GM18519 (cell line): ENCODE measurements at regions not wholly inside any gene's neighbourhood (a gene's known extent, or its start where the extent isn't known, plus 50 kb on each side); places are given as distances from the start of the nearest gene placed in this dataset.

Experiments used
- ATAC-seq: cut with Tn5 transposase; IDR thresholded peaks from one replicate; pipeline ENCODE4 v1.9.1; 2021; ENCODE audit warnings: mild to moderate bottlenecking, moderate library complexity; ENCODE audit not compliant: unreplicated experiment, low FRiP score

- ATAC-seq, result no peak
Measured at GRCh38 chr6:78565997-78566396, 301.4 kb upstream of the IRAK1BP1 start.

GRCh38 chr6:78570044-78570443, 297.3 kb upstream of the IRAK1BP1 start:
- ATAC-seq, result no peak

DNA sequence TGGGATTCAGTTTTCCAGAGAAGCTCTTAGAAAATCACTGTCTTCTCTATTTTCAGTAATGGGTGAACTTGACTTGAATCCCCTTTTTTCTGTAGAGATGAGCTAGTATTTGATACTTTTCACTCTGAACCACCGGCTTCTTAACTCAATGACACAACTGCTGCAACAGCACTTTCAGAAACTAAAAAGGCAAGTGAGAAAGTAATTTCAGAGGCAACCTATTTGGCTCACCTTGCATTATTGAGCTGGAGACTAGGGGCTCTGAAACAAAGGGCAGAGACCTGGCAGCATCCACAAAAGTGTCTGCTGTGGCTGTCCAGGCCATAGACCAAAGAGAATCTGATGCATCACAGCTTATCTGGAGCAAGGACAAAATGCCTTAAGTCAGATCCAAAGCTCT, 289.8 kb upstream of the IRAK1BP1 start:
- no peak for ATAC-seq

DNA sequence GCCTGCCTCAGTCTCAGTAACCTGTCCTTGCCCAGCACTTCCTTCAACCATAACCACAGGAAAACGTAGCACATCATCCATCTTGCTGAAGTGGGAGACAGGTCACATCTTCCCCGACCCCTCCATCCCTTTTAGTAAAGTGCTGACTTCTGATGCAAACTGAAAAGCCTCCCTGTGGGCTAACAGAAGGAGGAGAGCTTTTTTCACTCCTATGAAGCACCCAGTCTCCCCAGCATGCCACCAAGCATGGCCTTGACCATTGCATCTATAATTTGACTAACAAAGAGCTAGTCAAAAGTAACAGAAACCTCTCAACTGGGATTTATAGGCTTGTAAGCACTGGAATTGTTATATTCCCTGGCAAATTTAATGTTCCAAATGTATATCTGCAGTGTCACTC, 288.9 kb upstream of the IRAK1BP1 start:
- ATAC-seq, result no peak

- ATAC-seq, result no peak
Measured at GRCh38 chr6:78580923-78581322, 286.4 kb upstream of the IRAK1BP1 start.

DNA sequence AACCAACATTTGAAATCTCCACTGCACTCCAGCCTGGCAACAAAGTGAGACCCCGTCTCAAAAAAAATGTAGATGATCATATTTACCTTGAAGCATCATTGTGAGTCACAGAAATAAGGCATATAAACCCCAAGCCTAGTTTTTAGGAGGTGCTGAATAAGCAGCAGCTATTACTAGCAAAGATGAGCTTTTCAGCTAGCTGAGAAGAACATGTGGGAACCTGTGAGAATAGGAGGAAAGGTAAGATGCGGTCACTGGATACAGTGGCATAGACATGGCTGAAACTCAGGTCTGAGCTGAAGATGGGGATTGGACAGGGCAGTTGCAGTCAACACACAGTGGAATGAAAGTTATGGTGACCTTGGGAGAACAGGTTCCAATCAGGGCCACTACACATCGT, 284.3 kb upstream of the IRAK1BP1 start:
- ATAC-seq, result no peak

DNA sequence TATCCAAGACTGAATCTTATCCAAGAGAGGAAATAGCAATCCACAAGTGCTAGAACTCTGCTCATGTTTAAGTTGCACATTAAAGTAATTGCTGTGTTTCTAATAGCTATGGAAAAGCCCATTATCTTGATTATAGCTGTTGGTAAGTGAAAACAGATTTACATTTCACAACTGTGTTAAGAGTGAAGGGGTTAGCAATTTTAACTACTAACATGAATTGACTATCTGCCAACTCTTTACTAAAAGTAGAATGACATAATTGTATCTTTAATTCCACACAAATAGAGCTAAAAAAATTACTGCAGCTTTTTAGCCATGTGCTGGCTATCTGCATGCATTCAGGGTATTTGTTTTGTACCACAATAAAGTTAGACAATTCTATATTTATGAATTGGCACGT, 277.9 kb upstream of the IRAK1BP1 start:
- no peak for ATAC-seq

DNA sequence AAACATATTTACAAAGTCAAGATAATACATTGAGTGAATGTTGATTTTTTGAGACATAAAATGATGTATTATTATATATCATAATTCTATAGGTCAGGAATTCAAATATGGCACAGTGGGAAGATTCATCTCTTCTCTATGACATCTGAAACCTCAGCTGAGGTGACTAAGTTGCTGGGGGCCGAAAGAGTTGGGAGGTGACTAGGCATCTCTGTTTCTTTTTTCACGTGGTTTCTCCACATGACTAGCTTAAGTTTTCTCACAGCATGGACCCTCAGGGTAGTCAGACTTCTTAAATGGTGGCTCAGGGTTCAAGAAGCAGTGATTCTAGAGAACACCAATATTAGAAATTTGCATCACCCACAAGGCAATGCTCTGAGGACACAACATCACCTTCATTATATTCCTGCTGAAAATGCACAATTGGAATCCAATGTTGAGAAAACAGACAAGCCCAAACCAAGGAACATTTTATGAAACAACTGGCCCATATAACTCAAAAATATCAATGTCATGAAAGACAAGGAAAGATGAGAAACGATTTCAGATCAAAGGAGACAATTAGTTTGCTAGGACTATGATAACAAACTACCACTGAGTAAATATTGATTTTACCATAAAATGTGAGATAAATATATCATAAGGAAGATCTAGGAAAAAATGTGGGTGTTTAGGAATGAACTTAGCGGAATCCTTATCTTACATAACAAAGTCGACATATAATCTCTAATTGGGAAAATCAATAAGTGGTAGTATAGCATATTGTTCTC, 273.3 kb upstream of the IRAK1BP1 start:
- ATAC-seq, result no peak

- ATAC-seq, result no peak
Measured at GRCh38 chr6:78594668-78595066, 272.7 kb upstream of the IRAK1BP1 start.

DNA sequence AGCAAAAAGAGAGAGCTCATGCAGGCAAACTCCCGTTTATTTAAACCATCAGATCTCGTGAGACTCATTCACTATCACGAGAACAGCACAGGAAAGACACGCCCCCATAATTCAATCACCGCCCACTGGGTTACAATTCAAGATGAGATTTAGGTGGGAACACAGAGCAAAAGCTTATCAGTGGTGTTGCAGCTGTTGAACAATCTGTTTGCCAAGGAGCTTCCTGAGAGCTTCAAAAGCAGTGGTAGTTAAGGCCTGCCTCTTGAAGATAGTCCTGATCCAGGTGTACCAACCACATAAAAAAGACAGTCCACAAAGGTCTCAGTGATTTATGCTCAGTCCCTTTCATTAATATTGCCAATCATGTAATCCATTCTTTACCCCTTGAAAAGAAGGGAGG, 269.4 kb upstream of the IRAK1BP1 start:
- ATAC-seq, result no peak

DNA sequence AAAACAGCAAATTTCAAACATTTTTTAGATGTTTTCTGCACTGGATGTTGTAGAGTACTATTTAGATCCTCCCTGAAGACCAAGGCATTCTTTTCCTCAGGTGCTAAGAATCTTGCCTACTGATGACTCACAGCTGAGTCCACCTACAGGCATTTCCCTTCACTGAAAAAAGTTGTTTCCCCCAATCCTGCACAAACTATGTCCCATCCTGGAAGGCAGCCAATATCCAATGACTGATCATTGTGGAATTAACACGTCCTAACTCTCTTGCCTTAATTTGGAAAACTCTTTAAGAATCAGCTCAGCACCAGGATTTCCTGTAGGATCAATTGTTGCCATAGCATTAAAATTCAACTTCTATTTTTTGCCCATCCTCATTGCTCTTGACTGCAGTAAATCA, 268.4 kb upstream of the IRAK1BP1 start:
- no peak for ATAC-seq

DNA sequence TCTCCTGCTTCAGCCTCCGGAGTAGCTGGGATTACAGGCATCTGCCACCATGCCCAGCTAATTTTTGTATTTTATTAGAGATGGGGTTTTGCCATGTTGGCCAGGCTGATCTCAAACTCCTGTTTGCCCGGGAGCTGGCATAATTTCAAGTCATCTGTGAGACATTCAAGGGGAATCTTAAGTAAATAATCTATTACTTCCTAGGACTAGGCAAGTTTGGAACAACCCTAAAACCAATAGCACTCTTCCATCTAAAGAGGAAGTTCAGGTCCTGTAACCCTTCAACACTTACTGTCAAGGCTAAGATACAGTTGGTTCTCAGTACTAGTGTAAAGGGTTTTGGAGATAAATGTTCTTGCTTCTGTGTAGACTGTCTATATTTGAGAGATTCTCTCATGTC, 267.8 kb upstream of the IRAK1BP1 start:
- no peak for ATAC-seq

- no peak for ATAC-seq
Measured at GRCh38 chr6:78605909-78606446, 261.4 kb upstream of the IRAK1BP1 start.

DNA sequence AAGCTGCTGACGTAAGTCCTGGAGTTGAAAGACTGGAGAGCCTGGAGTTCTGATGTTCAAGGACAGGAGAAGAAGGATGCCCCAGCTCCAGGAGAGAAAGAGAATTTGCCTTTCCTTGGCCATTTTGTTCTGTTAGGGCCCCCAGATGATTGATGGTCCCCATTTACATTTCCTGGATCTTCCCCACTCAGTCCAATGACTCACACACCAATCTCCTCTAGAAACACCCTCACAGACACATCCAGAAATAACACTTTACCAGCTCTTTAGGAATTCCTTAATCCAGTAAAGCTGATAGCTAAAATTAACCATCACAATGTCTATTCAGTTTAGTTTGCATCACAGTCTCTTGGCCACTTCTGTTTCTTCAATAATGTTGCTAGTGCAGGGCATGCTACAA, 260.2 kb upstream of the IRAK1BP1 start:
- ATAC-seq, result no peak

DNA sequence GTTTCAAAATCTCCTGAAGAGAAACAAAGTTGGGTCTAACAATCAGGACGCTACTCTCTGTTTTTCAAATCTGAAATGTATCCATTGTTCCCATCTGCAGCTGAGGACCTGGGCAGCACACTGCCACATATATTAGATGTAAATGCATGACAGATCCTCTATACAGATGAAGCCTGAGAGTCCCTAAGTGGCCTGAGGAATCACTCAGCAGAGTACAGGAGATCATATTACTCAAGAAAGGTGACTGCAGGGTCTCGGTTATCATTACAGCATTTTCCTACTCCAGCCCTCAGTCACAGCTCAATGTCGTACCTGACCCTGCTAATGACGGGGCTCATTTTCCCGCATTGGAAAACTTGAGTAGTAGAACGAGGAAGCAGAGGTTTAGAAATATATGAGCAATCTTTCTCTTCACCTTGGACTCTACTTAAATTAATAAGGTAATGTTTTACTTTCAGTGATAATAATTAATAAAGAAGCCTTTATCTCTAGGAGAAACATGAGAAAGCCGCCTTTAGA, 256.2 kb upstream of the IRAK1BP1 start:
- ATAC-seq, result no peak

DNA sequence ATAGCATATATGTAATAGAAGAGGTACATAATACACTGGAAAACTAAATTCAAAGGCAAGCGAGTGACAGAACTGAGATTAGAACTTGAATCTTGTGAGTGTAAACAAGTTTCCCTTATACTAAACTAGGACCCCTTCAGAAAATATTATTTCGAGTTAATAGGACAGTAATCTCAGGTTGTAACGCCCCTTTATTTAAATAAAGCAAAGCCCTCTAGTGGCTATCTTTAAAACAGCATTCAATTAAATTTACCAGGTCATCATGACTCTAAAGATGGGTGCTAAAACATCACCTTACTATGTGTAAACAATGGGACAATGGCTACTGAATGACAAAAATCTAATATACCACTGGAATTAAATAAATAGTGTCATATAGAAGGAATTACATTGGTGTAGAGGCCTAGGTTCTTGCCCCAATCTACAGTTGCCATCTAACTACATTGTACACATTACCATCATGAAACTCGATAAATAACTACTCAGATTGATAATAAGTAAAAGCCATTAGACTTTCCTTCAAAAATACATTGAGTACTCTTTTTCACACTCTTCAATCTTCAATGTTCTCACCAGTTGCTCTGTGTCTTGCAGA, 255.4 kb upstream of the IRAK1BP1 start:
- no peak for ATAC-seq

DNA sequence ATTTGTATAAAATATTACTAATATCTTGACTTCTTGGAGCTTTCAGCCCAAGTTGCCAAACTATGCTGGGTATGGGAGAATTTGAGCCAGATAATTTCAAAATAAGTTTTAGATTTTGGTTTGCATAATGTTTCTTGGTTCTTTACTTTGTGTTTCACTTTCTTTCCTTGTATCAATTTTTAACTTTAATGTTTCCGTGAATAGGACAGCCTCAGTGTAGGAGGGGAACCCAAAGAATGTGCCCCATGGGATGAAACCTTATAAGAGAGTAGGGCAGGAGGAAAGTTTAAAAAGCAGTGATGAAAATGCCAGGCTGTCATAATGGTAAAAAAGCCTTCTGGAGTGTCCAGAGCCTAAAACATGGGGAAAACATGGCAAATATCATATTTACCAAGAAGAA, 252.4 kb upstream of the IRAK1BP1 start:
- no peak for ATAC-seq

GRCh38 chr6:78615430-78615904, 251.9 kb upstream of the IRAK1BP1 start:
- no peak for ATAC-seq

GRCh38 chr6:78618970-78619369, 248.4 kb upstream of the IRAK1BP1 start:
- no peak for ATAC-seq

DNA sequence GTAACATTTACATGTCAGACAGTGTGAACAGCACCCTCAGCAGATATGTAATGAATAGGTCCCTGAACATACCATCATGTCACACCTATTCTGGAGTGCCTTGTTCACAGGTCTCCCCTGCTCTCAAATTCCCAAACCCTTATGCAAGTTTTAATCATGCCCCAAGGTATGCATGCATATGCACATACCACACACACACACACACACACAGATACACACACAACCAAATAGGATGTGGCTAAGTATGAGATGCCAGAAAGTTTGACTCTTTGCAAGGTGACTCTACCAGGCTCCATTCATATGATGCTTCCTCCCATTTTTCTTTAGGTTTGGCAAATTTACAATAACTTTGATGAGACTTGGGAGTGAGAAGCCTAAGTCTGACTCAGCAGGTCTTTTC, 243.8 kb upstream of the IRAK1BP1 start:
- no peak for ATAC-seq

GRCh38 chr6:78629154-78629721, 238.1 kb upstream of the IRAK1BP1 start:
- ATAC-seq, result no peak
